GM13976 (cell line): ENCODE measurements at regions not wholly inside any gene's neighbourhood (a gene's known extent, or its start where the extent isn't known, plus 50 kb on each side); places are given as distances from the start of the nearest gene placed in this dataset.

Source experiments
- DNase-seq: peaks from one replicate; pipeline ENCODE4 v3.0.0; 2012; ENCODE audit warnings: low spot score
- in situ Hi-C: fragments of 300-500 bp; cut with MboI; formaldehyde crosslinking; loops from one replicate; pipeline ENCODE4 v1.12.0; 2022; ENCODE audit warnings: low sequenced_read_pairs, mixed read lengths, inconsistent platforms; ENCODE audit not compliant: unreplicated experiment
- TF ChIP-seq, protein P1 (sequence below): IDR thresholded peaks from 2 replicates; pipeline ENCODE4 v1.5.1; 2012; ENCODE audit warnings: borderline replicate concordance, mild to moderate bottlenecking; ENCODE audit not compliant: insufficient read depth; ENCODE audit errors: extremely low read depth, missing control alignments, control extremely low read depth

- DNase-seq: no peak
- in situ Hi-C loops: no loop called here
- TF ChIP-seq, protein P1, sequence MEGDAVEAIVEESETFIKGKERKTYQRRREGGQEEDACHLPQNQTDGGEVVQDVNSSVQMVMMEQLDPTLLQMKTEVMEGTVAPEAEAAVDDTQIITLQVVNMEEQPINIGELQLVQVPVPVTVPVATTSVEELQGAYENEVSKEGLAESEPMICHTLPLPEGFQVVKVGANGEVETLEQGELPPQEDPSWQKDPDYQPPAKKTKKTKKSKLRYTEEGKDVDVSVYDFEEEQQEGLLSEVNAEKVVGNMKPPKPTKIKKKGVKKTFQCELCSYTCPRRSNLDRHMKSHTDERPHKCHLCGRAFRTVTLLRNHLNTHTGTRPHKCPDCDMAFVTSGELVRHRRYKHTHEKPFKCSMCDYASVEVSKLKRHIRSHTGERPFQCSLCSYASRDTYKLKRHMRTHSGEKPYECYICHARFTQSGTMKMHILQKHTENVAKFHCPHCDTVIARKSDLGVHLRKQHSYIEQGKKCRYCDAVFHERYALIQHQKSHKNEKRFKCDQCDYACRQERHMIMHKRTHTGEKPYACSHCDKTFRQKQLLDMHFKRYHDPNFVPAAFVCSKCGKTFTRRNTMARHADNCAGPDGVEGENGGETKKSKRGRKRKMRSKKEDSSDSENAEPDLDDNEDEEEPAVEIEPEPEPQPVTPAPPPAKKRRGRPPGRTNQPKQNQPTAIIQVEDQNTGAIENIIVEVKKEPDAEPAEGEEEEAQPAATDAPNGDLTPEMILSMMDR: no peak
Observed at GRCh38 chr16:86171329-86171728, 272.4 kb downstream of the IRF8 start.

DNA sequence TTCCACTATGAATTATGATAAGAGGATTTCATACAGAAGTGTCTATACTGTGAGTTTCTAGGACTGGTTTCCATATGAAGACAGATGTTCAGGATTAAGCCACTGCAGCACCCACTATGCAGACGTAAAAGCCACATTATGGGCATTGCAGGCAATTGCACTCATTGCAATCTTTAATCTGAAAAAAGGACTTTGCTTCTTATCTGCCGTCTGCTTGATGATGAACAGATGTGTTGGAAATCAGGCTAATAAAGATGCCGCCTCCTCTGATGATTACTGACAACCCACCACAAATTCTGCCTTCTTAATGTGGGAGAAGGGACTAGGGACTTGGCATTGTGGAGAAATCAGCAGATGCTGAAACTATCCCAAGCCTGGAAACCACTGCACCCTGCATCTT lies 276.9 kb downstream of the IRF8 start:
- in situ Hi-C loops: no loop called here
- no peak for DNase-seq
- TF ChIP-seq, protein P1: no peak

DNA sequence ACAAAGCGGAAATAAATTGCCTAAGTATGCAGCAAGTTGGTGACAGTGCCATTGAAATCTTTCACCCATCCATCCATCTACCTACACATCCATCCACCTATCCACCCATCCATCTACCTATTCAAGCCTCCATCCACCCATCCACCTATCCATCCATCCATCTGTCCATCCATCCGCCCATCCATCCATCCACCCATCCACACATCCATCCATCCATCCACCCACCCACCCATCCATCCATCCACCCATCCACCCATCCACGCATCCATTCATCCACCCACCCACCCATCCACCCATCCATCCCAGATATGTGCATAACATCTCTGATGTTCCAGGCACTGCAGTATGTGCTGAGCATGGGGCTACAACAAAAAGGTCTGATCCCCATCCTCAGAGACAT lies 277.5 kb downstream of the IRF8 start:
- in situ Hi-C loops: no loop called here
- no peak for DNase-seq

DNA sequence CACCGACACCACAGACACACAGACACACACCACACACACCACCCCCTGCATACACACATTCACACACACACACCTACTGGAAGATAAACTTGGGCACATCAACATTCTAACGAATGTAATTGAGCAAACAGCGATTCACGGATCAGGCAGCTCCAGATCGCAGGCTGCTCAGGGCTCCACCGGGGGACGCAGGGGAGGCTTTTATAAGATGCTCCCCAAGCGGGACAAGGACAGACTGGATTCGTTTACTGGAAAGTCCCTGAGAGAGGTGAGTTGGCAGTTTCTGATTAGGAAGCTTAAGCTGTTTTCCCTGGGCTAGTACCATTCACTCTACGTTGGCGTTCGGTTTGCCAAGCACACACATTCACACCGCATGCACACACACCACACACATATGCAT lies 281.3 kb downstream of the IRF8 start:
- no peak for DNase-seq
- TF ChIP-seq, protein P1: no peak
- in situ Hi-C loops: no loop called here

More for the DNA sequence above, 277.5 kb downstream of the IRF8 start:
- TF ChIP-seq, protein P1: no peak

GRCh38 chr16:86180780-86181179 lies 281.8 kb downstream of the IRF8 start:
- no peak for DNase-seq
- TF ChIP-seq, protein P1: no peak
- in situ Hi-C loops: no loop called here

GRCh38 chr16:86181526-86181925 lies 282.6 kb downstream of the IRF8 start:
- in situ Hi-C loops: no loop called here
- TF ChIP-seq, protein P1: no peak
- no peak for DNase-seq

DNA sequence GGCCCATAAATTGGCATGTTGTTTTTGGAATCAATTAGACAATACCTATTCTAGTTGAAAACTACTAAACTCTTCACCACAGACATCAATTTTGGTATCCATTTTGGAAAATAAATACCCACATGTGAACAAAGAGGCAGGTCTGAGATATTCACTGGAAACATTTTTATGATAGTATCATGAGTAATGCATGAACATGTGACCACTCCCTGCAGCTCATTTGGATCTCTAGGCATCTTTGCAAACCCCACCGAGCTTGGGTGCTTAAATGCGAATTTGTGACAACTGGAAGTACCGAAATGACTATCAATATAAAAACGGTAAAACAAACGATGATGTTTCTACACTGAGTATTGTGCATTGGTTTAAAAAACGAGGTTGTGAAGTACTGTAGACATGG lies 285.2 kb downstream of the IRF8 start:
- DNase-seq: no peak
- in situ Hi-C loops: no loop called here
- TF ChIP-seq, protein P1: no peak
